Right lobe of liver (tissue), 6 donors: ENCODE measurements at regions not wholly inside any gene's neighbourhood (a gene's known extent, or its start where the extent isn't known, plus 50 kb on each side); places are given as distances from the start of the nearest gene placed in this dataset.

Experiments
- ATAC-seq, 4 donors: fragments of 200-7000 bp; cut with Tn5 transposase; one replicate each; pipeline ENCODE4 v1.9.1; 2020; ENCODE audit warnings: mild to moderate bottlenecking in 4 of 4, moderate library complexity in 4 of 4
- DNase-seq, 3 donors: peaks; one replicate each; pipeline ENCODE4 v3.0.0-alpha.2; 2020
- H3K27ac ChIP-seq, 3 donors: fragments of 200-600 bp; one replicate each; pipeline ENCODE4 v1.8.0; 2022
- H3K27me3 ChIP-seq, 2 donors: fragments of 200-600 bp; one replicate each; pipeline ENCODE4 v1.8.0; 2022
- H3K36me3 ChIP-seq, 4 donors: fragments of 200-600 bp; sonication (generic) in 1 of 4; one replicate each; pipeline versions ENCODE4 v1.5.1 to v1.8.0; 2017 to 2022; ENCODE audit warnings: control low read depth in 1 of 4
- H3K4me1 ChIP-seq, 4 donors: fragments of 200-600 bp; sonication (generic) in 1 of 4; one replicate each; pipeline versions ENCODE4 v1.5.1 to v1.8.0; 2017 to 2022; ENCODE audit warnings: control low read depth in 1 of 4
- H3K4me3 ChIP-seq, 3 donors: fragments of 200-600 bp; one replicate each; pipeline ENCODE4 v1.8.0; 2022
- H3K9me3 ChIP-seq, 4 donors: fragments of 200-600 bp; sonication (generic) in 1 of 4; one replicate each; pipeline versions ENCODE4 v1.5.1 to v1.8.0; 2017 to 2022; ENCODE audit warnings: control low read depth in 1 of 4
- CTCF ChIP-seq, 4 donors: fragments of 200-600 bp in 3 of 4; fragments of 450-650 bp in 1 of 4; IDR thresholded peaks; one replicate each; pipeline versions ENCODE4 v1.5.1 to v1.8.0; 2016 to 2022; ENCODE audit warnings: antibody characterized with exemption in 4 of 4, mild to moderate bottlenecking in 2 of 4
- POLR2A ChIP-seq: fragments of 450-650 bp; IDR thresholded peaks from one replicate; pipeline ENCODE4 v1.6.1; 2017; ENCODE audit warnings: antibody characterized with exemption, mild to moderate bottlenecking
- WGBS: methylation state at CpG from one replicate; pipeline ENCODE4 v1.1.6; 2018; ENCODE audit warnings: low coverage, low lambda C conversion rate; ENCODE audit not compliant: insufficient coverage; ENCODE audit errors: missing lambda C conversion rate; 5-methylcytosine and 5-hydroxymethylcytosine counted together
- intact Hi-C, 2 donors: fragments of 100-400 bp; cut with DNase I; formaldehyde crosslinking; loops; one replicate each; pipeline versions ENCODE4 v1.11.2 to v1.14.1; 2022
- donor health status: DM: no; HTN: yes; CAD: no.
- donor health status: DM: no; HTN: no; CAD: no.
- donor health status: DM: no; HTN: no; CAD: no.
- donor health status: DM: no; HTN: yes; CAD: no.
- donor health status: DM: no; HTN: yes; CAD: no.

- Histone ChIP-seq H3K27ac (no peak overlapping the region), H3K4me1 (no peaks in the 10 kb centered on the region), H3K9me3 (no peaks in the 10 kb centered on the region), H3K36me3 (no peaks in the 10 kb centered on the region), H3K4me3 (no peak overlapping the region), H3K27me3 (no peaks in the 10 kb centered on the region)
- intact Hi-C loops: no loop called here
- TF ChIP-seq POLR2A (no peak), CTCF (IDR thresholded peaks at IDR 0.05) (no peak)
- ATAC-seq: no peak
- no peak for DNase-seq
- WGBS: 26% methylated on average over 2 of the region's 2 CpGs
Measured at GRCh38 chr9:13729955-13730354, 450.5 kb upstream of the MPDZ start.

GRCh38 chr9:13728917-13729811 is 449.7 kb upstream of the MPDZ start:
- intact Hi-C loops: no loop called here
- H3K4me1 ChIP-seq: no peaks in the 10 kb centered on the region
- no peak overlapping the region for H3K4me3 ChIP-seq
- no peak overlapping the region for H3K27ac ChIP-seq
- no peaks in the 10 kb centered on the region for H3K36me3 ChIP-seq
- H3K9me3 ChIP-seq: no peaks in the 10 kb centered on the region
- DNase-seq: no peak
- no peak for TF ChIP-seq CTCF (IDR thresholded peaks at IDR 0.05)
- TF ChIP-seq POLR2A: no peak
- no peaks in the 10 kb centered on the region for H3K27me3 ChIP-seq
- 53% methylated on average over 6 of the region's 7 CpGs for WGBS
- ATAC-seq: no peak

GRCh38 chr9:13728131-13728530 is 448.6 kb upstream of the MPDZ start:
- Histone ChIP-seq H3K4me3 (no peak overlapping the region), H3K27me3 (no peaks in the 10 kb centered on the region), H3K9me3 (no peaks in the 10 kb centered on the region), H3K4me1 (no peaks in the 10 kb centered on the region), H3K27ac (no peak overlapping the region), H3K36me3 (no peaks in the 10 kb centered on the region)
- TF ChIP-seq POLR2A (no peak), CTCF (IDR thresholded peaks at IDR 0.05) (no peak)
- ATAC-seq: no peak
- 57% methylated on average over 2 of the region's 2 CpGs for WGBS
- intact Hi-C loops: no loop called here
- DNase-seq: no peak

- H3K36me3 ChIP-seq: no peaks in the 10 kb centered on the region
- H3K27ac ChIP-seq: no peak overlapping the region
- H3K9me3 ChIP-seq: no peaks in the 10 kb centered on the region
- TF ChIP-seq CTCF (IDR thresholded peaks at IDR 0.05) (no peak), POLR2A (no peak)
- ATAC-seq (no peak), DNase-seq (no peak)
- H3K4me1 ChIP-seq: no peaks in the 10 kb centered on the region
- no peaks in the 10 kb centered on the region for H3K27me3 ChIP-seq
- intact Hi-C loops: no loop called here
- WGBS: 24% methylated on average over 2 of the region's 2 CpGs
- H3K4me3 ChIP-seq: no peak overlapping the region
Measured at GRCh38 chr9:13726746-13727145, 447.3 kb upstream of the MPDZ start.
